ENCODE measurements at regions not wholly inside any gene's neighbourhood (a gene's known extent, or its start where the extent isn't known, plus 50 kb on each side); places are given as distances from the start of the nearest gene placed in this dataset.
A peak's percentile ranks its signal among the peaks of the same experiment; 100 is the strongest.
"Not testable (repeated sequence)": the region's sequence is repeated elsewhere in the genome, so short reads cannot be mapped to it uniquely, and the experiment has no call there.

DNA sequence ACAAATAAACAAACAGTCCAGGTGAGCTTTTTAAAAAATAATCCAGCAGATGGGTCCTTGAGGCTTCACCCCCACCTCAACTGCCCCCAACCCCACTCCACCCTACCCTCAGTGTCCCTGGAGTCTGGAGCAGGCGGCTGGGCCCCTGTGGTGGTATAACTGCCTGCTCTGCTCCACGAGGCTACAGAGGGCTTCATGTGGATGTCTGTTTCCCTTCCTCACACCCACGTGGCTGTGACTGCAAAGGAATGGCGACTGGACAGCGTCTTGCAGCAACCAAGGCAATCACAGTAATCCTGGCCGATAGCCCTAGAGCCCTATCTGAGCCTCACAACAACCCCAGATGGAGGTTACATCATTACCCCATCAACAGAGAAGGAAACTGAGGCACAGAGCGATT lies 76.5 kb downstream of the SLC2A10 start:
- DNase-seq (ENCODE audit: low read depth): no peak

DNA sequence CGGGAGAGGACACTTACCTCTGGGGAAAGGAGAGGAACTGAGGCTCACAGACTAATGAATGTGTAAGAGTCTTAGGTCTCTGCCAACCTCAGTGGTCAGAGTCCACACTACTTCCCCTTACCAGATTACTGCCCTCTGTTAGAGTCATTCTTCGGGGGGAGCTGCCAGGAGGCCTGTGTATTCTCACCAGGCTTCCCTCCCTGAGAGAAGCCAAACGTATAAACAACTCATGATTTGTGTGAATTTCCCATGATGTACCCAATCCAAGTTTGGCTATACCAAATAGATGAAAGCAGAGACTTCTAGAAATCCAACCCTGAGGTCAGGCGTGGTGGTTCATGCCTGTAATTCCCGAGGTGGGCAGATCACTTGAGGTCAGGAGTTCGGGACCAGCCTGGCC lies 77.1 kb downstream of the SLC2A10 start:
- no peak for DNase-seq (ENCODE audit: low read depth)

DNA sequence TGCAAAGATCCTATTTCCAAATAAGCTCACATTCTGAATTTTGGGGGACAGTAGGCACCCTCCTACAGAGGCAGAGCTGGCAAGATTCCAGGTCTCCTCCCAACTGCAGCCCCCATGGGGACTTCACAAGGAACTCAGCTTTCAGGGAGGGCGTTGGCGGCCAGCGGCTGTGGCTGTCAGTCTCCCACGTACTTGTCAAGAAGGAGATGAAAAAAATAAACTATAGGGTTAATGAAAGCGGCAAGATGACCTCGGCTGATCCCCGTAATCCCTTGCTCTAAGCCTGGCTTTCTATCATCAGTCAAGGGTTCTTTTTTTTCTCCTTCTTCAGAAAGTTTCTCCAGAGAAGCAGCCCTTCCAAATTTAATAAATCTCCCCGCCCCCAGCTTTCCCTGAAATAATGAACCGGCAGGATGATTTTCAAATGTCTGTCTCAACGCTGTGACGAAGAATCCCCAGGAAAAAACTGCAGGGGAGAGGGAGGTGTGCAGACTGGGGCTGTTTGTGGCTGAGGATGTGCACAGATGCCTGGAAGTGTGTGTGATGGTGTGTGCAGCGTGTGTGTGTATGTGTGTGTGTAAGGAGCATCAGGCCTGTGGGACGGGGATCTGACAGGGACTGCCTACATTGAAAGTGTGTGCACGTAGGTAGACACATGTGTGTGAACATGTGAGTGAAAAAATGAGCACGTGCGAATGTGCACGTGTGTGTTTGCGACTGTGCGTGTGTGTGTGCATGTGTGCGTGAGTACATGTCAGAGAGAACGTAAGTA lies 78.7 kb downstream of the SLC2A10 start:
- DNase-seq (ENCODE audit: low read depth): no peak

DNA sequence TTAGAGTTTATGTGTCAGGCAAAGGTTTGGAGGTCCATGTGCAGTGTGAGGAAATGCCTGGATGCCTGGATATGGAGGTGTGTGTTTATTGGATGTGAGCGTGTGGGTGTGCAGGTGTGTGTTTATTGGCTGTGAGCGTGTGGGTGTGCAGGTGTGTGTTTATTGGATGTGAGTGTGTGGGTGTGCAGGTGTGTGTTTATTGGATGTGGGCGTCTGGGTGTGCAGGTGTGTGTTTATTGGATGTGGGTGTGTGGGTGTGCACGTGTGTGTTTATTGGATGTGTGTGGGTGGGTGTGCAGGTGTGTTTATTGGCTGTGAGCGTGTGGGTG lies 79.3 kb downstream of the SLC2A10 start:
- DNase-seq (ENCODE audit: low read depth): not testable (repeated sequence)

DNA sequence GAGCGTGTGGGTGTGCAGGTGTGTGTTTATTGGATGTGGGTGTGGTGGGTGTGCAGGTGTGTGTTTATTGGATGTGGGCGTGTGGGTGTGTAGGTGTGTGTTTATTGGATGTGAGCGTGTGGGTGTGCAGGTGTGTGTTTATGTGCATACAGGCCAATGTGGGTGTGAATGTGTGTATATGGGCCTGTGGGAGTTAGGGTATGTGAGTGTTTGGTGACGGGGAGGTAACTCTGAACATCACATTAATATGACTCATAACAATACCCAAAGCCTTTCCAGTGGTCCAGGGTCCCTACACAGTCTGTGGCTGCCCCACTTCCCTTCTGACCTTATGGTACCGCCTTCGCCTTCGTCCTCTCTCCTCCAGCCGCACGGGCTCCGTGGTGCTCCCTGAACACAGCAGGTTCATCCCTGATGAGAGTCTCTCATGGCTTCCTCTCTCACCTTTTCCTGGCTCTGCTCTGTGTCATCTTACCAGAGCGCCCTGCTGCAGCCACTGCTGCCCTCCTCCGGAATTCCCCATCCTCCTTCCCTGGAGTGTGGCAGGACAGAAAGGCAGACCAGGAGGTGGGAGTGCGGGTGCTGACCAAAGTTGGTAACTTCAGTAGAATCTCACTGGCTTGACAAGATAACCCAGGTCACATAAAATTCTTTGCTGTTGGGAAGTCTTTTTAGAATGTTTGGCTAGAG lies 80.0 kb downstream of the SLC2A10 start:
- no peak for DNase-seq (ENCODE audit: low read depth)

DNA sequence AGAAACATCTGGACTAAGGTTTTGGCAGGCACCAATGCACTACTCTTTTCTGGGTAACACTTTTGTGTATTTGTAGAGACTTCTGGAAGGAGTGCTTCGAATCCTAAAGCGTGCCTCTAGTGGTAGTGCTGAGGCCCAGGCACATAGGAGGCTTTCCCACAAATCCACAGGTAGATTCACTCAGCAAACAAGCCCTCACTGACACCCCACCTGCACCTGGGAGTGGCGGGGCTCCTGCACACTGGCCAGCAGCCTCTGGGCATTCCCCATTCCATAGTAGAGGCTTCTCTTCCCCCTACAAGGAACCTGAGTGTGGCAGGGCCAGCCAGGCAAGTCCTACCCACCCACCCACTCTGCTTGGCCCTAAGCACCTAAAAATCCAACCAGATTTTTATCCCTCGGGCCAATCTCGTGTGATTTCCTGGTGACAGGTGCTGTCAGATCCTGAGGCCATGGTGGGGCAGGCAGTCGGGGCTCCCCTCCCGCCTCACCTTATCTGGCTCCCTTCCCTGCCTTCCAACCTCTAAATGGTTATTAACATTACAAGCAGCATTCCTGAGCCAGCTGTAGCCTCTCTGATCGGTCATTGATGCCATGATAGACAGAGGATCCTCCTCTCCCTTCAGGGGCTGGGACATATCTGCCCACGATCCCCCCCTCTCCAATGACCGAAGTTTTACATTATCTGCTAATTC lies 82.4 kb downstream of the SLC2A10 start:
- DNase-seq (ENCODE audit: low read depth): no peak

DNA sequence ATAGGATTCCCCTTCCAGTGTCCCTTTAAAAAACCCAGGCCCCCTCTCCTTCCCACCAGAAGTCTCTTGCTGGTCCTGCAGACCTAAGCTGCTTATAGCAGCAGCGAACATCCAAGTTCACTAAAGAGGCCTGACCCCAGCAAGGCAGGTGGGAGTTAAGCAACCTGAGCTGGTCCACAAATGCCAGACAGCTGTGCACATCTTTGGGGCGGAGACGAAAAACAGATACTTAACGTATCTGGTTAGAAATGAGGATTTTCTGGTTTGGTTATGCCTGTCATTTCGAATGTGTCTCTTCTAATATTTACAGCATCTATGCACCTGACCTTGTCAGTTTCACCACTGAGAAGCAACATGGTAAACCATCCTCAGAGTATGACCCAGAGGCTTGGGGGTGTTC lies 87.8 kb downstream of the SLC2A10 start:
- DNase-seq (ENCODE audit: low read depth): no peak

DNA sequence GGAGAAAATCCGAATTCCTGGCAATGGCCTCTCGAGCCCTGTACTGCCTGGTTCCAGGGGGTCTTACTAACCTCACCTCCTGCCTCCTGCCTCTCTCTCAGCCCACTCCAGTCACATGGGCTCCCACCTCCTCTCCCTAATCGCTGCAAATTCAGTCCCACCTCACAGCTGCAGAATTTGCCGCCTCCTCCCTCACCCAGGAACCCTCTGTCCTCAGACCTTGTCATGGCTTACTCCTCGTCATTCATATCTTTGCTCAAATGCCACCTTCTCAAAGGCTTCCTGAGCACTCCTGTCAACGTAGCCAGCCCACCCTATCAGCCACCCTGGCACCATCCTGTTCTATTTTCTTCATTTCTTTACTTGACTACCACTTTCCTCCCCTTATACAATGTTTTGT lies 89.0 kb downstream of the SLC2A10 start:
- no peak for DNase-seq (ENCODE audit: low read depth)

DNA sequence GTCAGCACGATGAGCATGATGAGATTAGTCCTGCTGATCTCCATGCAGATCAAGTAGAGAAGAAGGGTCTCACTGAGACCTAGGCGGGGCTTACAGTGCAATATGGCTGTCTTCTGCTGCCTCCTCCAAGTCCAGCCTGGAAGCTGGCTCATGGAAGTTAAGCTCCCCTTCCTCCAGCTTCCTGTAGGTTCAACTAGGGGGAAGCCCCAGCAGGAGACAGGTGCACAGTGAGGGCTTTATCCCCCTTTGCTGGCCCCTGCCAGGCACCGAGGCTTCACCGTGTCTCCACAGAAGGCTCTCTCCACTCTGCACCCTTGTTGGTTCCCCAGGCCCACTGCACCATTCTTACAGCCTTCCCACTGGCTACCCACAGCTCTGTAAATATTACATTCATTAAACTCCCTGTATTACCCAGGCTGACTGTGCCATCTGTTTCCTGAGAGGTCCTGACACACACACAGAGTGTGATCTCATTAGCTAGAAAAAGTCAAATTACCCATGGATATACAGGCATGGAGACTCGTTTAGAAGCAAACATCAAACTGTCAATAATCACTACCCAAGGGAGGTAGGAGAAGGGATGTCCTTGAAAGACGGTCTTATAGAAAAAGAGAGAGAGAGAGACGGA lies 90.4 kb downstream of the SLC2A10 start:
- no peak for DNase-seq (ENCODE audit: low read depth)

DNA sequence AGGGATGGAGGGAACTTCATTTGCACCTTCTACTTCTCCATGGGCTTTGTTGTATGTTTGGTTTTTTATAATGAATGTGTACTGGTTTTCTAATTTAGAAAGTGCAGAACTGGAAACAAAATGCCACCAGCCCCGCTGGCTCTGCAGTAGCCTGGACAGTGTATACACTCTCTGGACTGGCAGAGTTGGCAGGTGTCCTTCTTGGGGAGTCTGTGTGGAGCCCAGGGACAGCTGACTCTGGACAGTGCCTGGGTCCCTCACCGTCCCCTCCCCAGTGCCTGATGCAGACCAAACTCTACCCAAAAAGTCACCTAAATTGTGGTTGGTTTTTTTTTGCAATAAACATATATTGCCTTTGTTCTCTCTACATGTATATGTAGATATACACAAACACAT lies 91.0 kb downstream of the SLC2A10 start:
- no peak for DNase-seq (ENCODE audit: low read depth)

DNA sequence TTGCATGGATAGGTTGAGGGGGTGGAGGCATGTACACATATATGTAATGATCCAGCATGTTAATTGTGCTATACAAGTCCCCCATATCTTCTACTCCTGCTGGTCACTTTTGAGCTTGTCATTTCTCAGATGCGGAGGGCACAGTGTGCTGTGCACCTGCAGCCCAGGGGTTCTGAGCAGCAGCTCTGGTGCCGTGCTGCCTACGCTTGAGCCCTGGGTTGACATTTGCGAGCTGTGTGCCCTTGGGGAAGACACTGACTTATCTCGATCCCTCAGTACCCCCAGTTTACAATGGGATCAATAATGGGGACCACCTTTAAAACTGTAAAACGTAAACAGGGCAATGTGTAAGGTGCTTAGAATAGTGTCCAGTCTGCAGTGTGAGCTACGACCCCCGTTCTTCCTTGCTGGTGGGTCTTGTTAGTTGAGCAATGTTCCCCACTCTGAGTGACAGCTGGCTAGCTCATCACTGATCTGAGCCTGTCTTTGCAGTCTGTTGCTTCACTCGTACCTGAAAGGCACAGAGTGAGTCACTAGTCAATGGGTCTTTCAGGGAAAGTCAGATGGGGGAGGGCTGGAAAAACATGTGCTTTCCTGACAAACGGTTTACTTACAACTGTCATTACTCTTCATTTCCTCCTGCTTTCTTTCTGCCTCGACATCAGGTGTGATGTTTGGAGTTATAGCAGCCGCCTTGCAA lies 91.7 kb downstream of the SLC2A10 start:
- peak; percentile 33 for DNase-seq (ENCODE audit: low read depth)

DNA sequence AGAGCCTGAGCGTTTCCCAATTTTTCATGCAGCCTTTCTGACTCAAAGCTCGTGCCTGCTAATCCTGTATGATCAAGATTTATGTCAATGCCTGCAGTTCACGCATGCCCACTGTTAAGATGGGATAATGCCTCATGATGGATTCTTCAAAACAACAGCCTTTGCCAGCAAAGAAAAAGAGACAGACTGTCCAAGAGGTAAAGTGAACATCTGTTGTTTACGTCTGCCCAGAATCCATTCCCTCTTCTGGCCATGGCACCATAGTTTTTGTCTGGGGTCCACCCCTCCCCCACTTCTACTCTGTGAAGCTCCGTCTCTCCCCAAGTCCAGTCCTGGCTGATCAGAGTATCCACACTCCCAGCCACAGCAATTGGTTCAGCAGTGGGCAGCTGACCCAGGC lies 91.9 kb upstream of the EYA2 start:
- DNase-seq (ENCODE audit: low read depth): no peak

DNA sequence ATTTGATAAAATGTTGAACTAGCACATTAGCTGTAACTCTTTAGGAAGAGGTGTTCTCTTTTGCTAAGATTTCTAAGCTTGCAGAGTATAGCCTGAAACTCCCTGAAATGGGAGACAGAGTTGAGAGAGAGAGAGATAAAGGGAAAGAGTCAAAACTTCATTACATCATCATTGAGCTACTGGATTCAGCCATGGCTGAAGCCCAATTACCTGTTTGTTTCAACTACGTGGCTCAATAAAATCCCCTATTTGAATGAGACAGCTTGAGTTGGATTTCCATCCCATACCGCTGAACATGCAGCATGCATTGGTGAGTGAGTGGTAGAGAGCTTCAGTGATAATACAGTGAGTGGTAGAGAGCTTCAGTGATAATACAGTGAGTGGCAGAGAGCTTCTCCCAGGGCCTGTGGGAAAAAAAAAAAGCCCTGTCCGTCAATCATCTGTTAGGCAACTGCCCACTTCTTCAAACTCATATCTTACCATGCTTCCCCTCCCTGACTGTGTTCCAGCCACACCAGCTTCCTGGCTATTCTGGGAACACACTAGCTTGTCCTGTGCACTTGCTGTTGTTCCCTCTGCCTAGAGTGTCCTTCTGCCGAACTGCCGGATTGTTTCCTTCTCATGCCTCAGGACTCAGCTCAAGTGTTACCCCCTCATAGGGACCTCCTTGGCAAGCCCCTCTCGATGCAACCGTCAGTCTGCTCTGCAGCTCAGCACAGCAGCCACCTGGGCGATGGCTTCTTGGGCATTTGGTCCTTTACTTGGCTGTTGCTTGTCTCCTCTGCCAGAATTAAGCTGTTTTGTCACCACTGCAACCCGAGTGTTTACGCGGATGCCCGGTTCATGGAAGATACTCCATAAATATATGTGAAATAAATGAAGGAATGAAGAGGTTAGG lies 91.3 kb upstream of the EYA2 start:
- no peak for DNase-seq (ENCODE audit: low read depth)

DNA sequence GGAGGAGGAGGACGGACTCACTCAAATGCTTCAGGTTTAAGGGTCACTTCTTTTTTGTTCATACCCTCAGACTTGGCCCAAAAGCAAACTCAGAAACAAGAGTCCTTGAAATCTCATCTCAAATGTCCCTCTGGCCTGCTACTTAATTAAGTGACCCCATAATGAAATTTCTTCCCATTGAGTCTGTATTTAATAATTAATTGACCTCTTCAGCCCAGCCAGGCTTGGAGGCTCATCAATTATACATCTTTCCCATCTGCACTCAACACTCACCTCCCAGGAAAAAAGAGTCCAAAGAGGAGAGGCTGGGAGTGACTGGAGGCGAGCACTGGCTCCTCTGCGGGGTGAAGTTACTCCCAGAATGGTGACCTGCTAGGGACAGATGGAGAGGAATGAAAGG lies 90.5 kb upstream of the EYA2 start:
- DNase-seq (ENCODE audit: low read depth): no peak

DNA sequence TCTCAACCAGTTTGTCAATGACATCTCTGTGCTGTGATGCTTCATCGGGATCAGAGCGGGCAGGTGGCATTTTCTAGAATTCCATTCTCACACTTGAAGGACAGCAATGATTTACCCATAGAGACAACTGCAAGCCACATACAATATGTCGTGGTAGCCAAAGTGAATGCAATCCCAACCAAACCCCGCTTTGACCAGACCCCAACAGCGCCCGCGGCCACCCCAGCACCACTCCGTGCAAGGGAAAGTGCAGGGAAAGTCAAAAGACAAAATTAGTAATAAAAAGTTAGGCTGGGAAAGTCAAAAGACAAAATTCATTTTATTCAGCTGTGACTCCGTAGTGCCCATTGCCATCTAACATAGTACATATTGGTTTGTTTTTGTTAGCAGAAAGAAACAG lies 88.8 kb upstream of the EYA2 start:
- no peak for DNase-seq (ENCODE audit: low read depth)

DNA sequence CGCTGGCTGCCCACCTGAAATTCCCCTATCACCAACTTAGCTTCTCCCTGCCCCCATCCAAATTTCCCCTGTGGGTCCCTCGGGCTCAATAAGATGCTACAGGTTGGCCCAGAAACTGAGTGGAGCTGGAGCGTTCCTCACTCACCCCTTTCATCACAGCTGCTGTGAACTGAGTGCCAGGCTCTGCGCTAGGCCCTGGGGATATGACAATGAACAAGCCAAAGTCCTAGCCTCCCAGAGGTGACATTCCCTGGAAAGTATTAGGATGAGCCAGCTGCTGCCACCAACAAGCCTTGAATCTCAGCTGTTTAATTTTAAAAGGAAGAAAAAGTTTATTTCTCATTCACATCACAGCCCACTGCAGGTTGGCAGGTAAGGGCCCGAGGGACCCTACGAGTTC lies 86.6 kb upstream of the EYA2 start:
- no peak for DNase-seq (ENCODE audit: low read depth)

DNA sequence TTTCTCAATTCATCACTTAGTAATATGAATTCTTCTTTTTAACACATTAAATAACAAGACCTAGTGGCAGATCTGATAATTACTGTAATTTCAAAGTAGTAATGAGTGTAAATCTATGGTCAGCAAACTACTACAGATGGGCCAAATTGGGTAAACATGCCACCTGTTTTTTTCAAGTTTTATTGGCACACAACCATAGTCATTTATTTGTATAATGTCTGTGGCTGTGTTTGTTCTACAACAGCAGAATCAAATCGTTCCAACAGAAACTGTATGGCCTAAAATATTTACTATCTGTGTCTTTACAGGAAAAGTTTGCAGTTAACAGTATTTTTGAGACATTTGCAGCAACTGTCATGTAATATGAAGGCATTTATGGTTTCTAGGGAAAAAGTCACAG lies 86.1 kb upstream of the EYA2 start:
- no peak for DNase-seq (ENCODE audit: low read depth)

DNA sequence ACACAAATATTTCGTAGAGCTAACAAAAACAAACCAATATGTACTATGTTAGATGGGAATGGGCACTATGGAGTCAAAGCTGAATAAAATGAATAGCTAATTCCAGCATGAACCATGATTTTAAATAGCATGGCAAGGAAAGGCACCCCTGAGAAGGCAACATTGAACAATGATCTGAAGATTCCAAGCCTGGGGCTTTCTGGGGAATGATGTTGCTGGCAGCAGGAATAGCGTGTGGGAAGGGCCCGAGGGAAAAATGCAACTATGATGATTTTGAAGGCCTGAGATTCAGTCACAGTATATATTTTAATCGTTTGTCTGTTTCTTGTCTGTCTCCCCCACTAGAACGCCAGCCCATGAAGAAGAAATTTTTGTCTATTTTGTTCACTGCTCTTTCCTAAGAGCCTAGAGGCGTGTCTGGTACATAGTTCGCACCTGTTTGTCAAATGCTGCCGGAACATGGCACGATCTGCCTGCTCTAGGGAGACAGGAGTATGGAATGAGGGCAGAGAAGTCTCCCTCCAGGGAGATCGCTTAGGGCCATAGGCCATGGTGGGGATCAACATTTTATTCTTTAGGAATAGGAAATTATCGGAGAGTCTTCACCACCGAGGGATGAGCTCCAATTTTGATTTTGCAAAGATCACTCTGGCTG lies 84.8 kb upstream of the EYA2 start:
- no peak for DNase-seq (ENCODE audit: low read depth)

DNA sequence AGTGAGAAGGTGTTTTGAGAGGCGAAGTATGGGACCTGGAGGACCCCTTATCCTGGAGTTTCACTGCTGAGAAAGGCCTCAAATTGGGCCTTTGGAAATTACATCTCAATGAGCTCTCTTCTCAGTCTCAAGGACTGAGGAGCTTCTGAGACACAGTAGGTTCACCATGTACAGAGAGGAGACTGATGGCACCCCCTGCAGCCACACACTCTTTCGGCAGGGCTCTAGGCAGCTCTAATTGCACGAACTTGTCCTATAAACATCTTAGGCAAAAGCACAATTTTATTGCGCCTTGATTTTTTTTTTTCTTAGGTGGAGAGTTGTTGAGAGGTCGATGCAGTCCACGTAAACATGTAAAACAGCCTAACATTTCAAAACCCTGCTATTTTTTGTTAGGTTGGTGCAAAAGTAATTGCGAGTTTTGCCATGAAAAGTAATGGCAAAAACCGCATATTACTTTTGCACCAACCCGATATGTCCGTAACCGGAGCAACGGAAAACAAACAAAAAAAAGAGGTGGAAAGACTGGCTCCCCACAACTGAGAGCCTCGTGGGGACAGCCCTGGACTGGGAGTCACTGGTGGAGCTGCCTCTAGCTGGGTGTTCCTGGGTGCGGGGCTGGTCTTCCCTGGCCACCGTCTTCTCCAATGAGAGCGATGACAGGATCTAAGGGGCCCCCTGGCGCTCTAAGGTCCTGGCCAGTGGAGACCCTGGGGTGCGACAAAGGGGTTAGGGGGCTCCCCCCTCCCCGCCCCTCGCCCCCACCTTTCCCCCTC lies 84.0 kb upstream of the EYA2 start:
- no peak for DNase-seq (ENCODE audit: low read depth)

Data from renal cortical epithelial cell (primary cell).